Gastrocnemius medialis (tissue), 4 donors: ENCODE measurements at regions not wholly inside any gene's neighbourhood (a gene's known extent, or its start where the extent isn't known, plus 50 kb on each side); places are given as distances from the start of the nearest gene placed in this dataset.

ENCODE experiments used
- POLR2A ChIP-seq, 2 donors: fragments of 450-650 bp; IDR thresholded peaks; one replicate each; pipeline ENCODE4 v1.6.1; 2017; ENCODE audit warnings: antibody characterized with exemption in 2 of 2, mild to moderate bottlenecking in 2 of 2, moderate library complexity in 2 of 2
- TF ChIP-seq, protein P1 (sequence below), 5 experiments: fragments of 450-650 bp in 3 of 5; fragments of 200-600 bp in 2 of 5; sonication (generic) in 2 of 5; IDR thresholded peaks in 4 of 5; conservative IDR thresholded peaks in 1 of 5; 1 replicate in 4 of 5; 2 replicates in 1 of 5; pipeline ENCODE4 v1.5.1; 2016 to 2019; ENCODE audit warnings: antibody characterized with exemption in 5 of 5, mild to moderate bottlenecking in 3 of 5, moderate library complexity in 3 of 5

DNA sequence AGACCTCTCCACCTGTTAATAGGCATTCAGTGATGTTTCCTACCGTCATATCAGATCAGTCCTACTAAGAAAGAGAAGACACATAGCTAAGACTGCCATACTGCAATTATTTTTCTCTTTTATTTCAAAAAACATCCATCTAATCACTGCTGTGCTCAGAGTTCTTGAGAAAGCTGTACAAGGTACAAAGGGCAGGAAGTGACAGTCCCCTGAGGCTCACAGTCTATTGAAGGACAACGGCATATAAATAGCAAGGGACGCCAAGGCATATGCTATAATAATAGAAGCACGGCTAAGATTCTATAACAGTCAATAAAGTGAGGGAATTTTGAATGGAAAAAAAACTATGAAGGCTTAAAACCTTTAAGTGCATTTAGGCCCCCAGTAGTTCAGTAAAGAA lies 415.3 kb upstream of the NRP1 start:
- TF ChIP-seq, protein P1, sequence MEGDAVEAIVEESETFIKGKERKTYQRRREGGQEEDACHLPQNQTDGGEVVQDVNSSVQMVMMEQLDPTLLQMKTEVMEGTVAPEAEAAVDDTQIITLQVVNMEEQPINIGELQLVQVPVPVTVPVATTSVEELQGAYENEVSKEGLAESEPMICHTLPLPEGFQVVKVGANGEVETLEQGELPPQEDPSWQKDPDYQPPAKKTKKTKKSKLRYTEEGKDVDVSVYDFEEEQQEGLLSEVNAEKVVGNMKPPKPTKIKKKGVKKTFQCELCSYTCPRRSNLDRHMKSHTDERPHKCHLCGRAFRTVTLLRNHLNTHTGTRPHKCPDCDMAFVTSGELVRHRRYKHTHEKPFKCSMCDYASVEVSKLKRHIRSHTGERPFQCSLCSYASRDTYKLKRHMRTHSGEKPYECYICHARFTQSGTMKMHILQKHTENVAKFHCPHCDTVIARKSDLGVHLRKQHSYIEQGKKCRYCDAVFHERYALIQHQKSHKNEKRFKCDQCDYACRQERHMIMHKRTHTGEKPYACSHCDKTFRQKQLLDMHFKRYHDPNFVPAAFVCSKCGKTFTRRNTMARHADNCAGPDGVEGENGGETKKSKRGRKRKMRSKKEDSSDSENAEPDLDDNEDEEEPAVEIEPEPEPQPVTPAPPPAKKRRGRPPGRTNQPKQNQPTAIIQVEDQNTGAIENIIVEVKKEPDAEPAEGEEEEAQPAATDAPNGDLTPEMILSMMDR (IDR thresholded peaks at IDR 0.05 in 4 of 5, conservative IDR thresholded peaks at IDR 0.05 in 1 of 5): no peak
- no peak for TF ChIP-seq POLR2A (IDR thresholded peaks at IDR 0.05)
